MM.1S (cell line): ENCODE measurements at regions not wholly inside any gene's neighbourhood (a gene's known extent, or its start where the extent isn't known, plus 50 kb on each side); places are given as distances from the start of the nearest gene placed in this dataset.

ENCODE experiments used
- EZH2 ChIP-seq: fragments of 300-600 bp; sonication (generic); optimal IDR thresholded peaks from 2 replicates; pipeline ENCODE3; 2017; ENCODE audit warnings: low read depth, mild to moderate bottlenecking, antibody characterized with exemption, low read length, mixed read lengths
- EZH2phosphoT487 ChIP-seq: fragments of 300-600 bp; sonication (generic); IDR thresholded peaks from 2 replicates; pipeline ENCODE4 v1.6.1; 2018; ENCODE audit warnings: antibody characterized with exemption, low read length
- TF ChIP-seq, protein P1 (sequence below): fragments of 300-600 bp; sonication (generic); IDR thresholded peaks from 2 replicates; pipeline ENCODE4 v1.5.1; 2016; ENCODE audit warnings: antibody characterized with exemption, low read length, mixed read lengths

DNA sequence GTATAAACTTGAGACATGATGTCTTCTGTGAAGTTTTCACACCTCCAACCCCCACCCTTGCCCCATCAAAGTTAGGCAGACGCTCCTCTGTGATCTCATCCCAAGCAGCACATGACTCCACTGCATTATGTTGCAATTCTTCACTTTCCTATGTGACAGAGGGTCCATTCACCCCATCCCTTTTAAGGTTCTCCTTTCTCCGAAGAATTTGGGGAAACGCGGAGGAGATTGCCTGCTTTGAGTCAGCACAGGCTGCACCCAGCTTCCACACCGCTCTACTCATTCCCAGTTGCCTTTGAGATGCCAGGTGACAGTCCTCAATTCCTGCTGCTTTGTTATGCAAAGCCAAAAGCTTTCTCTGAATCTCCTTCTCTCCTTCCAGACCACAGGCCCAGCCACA is 61.8 kb downstream of the PHLDA1 start:
- TF ChIP-seq EZH2 (no peak), EZH2phosphoT487 (no peak)
- TF ChIP-seq, protein P1, sequence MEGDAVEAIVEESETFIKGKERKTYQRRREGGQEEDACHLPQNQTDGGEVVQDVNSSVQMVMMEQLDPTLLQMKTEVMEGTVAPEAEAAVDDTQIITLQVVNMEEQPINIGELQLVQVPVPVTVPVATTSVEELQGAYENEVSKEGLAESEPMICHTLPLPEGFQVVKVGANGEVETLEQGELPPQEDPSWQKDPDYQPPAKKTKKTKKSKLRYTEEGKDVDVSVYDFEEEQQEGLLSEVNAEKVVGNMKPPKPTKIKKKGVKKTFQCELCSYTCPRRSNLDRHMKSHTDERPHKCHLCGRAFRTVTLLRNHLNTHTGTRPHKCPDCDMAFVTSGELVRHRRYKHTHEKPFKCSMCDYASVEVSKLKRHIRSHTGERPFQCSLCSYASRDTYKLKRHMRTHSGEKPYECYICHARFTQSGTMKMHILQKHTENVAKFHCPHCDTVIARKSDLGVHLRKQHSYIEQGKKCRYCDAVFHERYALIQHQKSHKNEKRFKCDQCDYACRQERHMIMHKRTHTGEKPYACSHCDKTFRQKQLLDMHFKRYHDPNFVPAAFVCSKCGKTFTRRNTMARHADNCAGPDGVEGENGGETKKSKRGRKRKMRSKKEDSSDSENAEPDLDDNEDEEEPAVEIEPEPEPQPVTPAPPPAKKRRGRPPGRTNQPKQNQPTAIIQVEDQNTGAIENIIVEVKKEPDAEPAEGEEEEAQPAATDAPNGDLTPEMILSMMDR = no peak
